Fibroblast of the aortic adventitia (primary cell): ENCODE measurements at regions not wholly inside any gene's neighbourhood (a gene's known extent, or its start where the extent isn't known, plus 50 kb on each side); places are given as distances from the start of the nearest gene placed in this dataset.

Experiments used
- DNase-seq: peaks from one replicate; pipeline ENCODE4 v3.0.0-alpha.2; 2010; ENCODE audit warnings: low read depth
- H3K4me3 ChIP-seq: 2 replicates; pipeline ENCODE4 v1.5.1; 2011; ENCODE audit warnings: low read depth, mild to moderate bottlenecking, control low read depth, low read length, moderate library complexity
- CTCF ChIP-seq: IDR thresholded peaks from 2 replicates; pipeline ENCODE4 v1.5.1; 2011; ENCODE audit warnings: mild to moderate bottlenecking, low read length, control low read depth, inconsistent platforms; ENCODE audit not compliant: insufficient read depth

- DNase-seq = no peak
- no peak for TF ChIP-seq CTCF
Observed at GRCh38 chr12:91632042-91632786, 449.6 kb upstream of the DCN start.

GRCh38 chr12:91630596-91631293 lies 448.1 kb upstream of the DCN start:
- H3K4me3 ChIP-seq = no peak overlapping the region
- no peak for TF ChIP-seq CTCF

More at GRCh38 chr12:91632042-91632786, 449.6 kb upstream of the DCN start:
- H3K4me3 ChIP-seq = no peak overlapping the region

GRCh38 chr12:91630083-91630482 lies 447.5 kb upstream of the DCN start:
- DNase-seq = no peak
- H3K4me3 ChIP-seq = no peak overlapping the region
- TF ChIP-seq CTCF = no peak

More at GRCh38 chr12:91630596-91631293, 448.1 kb upstream of the DCN start:
- no peak for DNase-seq

- no peak for DNase-seq
- TF ChIP-seq CTCF = no peak
- H3K4me3 ChIP-seq = no peak overlapping the region
Observed at GRCh38 chr12:91629440-91629839, 446.8 kb upstream of the DCN start.

- TF ChIP-seq CTCF = no peak
- DNase-seq = no peak
- no peak overlapping the region for H3K4me3 ChIP-seq
Observed at GRCh38 chr12:91628656-91629055, 446.0 kb upstream of the DCN start.

- H3K4me3 ChIP-seq = no peak overlapping the region
- TF ChIP-seq CTCF = no peak
- no peak for DNase-seq
Observed at GRCh38 chr12:91627225-91627624, 444.6 kb upstream of the DCN start.
